Suprapubic skin (tissue), 3 donors: ENCODE measurements at regions not wholly inside any gene's neighbourhood (a gene's known extent, or its start where the extent isn't known, plus 50 kb on each side); places are given as distances from the start of the nearest gene placed in this dataset.

Experiments
- CTCF ChIP-seq, 2 donors: fragments of 200-600 bp in 1 of 2; fragments of 450-650 bp in 1 of 2; sonication (generic) in 1 of 2; IDR thresholded peaks; one replicate each; pipeline ENCODE4 v1.5.1; 2016 to 2019; ENCODE audit warnings: antibody characterized with exemption in 2 of 2, mild to moderate bottlenecking in 1 of 2, moderate library complexity in 1 of 2
- EP300 ChIP-seq: sonication (generic); formaldehyde crosslinking; IDR thresholded peaks from one replicate; pipeline ENCODE4 v1.6.1; 2017; ENCODE audit warnings: antibody characterized with exemption

- TF ChIP-seq CTCF (IDR thresholded peaks at IDR 0.05) (no peak), EP300 (no peak)
These were observed 1082.0 kb upstream of the CNTN5 start for GRCh38 chr11:97938789-97939188.
